Activated CD4-positive, CD25-positive, alpha-beta regulatory T cell treated with anti-CD3 and anti-CD28 coated beads, Interleukin-2, amount 50 U/mL, for 24 hours (primary cell): ENCODE measurements at regions not wholly inside any gene's neighbourhood (a gene's known extent, or its start where the extent isn't known, plus 50 kb on each side); places are given as distances from the start of the nearest gene placed in this dataset.
"Not testable (repeated sequence)": the region's sequence is repeated elsewhere in the genome, so short reads cannot be mapped to it uniquely, and the experiment has no call there.

Experiments used
- ATAC-seq, 2 donors: fragments of 150-1000 bp; cut with Tn5 transposase; one replicate each; pipeline ENCODE4 v1.10.0; 2021; ENCODE audit warnings: mild to moderate bottlenecking in 1 of 2, moderate library complexity in 1 of 2

DNA sequence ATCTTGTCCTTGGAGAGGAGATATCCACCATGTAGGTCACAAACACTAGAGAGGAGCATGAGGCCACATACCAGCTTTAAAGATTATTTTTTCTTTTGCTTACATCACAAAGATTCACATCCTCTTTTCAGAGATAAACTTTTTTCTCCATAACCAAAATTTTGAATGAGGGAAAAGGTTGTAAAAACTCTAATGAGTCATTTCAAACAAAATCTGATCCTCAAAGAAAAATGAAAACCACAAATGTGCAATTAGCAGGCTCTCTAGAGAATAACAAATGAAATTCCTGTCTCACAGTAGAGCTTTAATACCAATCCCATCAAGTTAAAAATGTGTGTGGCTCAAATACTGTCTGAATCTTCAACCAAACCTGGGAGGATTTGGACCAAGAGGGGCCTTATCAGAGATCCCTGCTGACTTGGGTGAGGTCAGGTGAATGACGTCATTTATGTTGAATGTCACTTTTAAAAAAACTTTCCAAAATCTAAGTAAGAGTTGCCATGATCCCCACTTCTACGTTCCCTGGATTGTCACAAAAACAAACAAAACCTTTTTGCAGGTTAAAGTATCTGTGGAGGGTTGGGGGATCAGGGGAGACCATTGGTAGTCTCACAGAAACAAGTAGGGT lies 261.5 kb upstream of the NPSR1 start:
- ATAC-seq: no peak

DNA sequence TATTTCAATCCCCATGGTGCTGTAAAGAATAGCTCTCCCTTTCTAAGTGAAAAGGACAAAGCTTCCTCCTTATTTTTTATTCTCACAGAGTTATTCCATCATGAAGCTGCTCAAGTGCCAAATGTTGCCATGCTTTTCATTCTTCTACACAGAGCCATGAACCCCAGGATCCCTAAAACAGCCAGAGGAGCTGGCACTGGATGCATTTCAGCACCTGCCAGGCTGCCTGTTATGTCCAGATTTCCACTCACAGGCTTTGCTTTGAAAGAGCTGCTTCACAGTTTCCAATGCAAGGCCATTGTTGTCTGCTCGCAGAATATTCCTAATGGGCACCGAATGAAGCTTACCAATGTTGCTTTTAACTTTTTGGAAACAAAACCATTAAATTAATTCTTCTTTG lies 256.2 kb upstream of the NPSR1 start:
- no peak for ATAC-seq

DNA sequence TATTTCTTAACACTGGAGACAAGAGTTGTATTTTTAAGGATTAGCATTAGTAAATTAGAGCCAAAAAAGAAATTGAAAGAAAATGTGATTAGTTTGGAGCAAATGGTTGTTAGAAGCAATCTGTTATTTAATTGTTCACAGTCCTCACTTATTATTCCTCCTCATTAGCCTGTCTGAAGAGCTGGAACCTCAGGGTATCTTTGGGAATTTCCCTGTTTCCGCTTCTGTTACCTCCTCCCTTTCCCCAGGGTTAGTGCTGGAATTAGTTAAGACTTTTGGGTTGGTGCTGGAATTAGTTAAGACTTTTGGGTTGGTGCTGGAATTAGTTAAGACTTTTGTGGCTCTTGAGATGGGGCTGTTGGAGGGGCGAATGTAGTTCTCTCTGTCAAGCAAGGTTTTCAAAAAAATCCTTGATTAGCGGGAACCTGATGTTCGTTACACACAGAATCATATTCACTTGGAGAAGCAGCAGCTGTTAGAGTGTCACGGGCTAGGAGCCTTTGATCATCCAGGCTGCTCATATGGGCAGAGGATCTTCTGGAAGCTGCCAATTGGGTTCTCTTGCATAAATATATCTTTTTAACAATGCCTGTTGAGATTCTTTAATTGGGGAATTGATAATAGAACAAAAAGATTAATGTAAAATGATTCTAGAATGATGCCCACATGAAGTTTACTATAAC lies 251.0 kb upstream of the NPSR1 start:
- no peak for ATAC-seq

DNA sequence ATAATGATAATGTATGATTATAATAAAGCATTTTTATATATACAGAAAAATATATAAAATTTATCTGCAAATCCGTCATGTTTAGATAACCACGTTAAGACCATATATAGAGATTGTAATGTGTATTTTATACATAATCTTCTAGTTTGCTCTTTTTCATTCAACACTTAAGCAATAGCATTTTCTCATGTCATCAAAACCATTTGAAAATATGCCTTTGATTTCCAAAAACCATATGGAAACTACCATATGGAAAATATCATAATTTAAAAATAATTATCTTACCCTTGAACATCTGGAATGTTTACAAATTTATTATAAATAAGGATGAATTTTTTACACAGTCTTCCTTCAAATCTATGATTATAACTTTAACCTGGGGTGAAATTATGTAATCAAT lies 250.4 kb upstream of the NPSR1 start:
- ATAC-seq: no peak

DNA sequence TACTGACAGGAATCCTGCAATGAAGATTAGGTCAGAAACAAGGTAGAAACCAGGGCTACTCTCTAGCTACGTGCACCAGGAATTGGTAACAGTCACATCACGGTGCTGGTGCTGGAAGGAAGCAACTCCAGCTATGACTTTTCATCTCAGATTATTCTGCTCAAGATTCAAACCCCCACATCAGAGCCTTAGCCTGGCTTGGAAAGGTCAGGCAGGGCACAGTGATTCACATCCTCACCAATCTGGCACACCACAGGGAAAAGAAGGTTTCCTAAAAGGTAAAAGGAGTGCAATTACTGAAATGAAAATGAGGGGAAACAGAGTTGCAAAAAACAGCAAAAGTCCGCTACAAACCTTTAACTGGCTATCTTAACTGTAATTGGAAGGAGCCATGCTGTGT lies 240.2 kb upstream of the NPSR1 start:
- no peak for ATAC-seq

DNA sequence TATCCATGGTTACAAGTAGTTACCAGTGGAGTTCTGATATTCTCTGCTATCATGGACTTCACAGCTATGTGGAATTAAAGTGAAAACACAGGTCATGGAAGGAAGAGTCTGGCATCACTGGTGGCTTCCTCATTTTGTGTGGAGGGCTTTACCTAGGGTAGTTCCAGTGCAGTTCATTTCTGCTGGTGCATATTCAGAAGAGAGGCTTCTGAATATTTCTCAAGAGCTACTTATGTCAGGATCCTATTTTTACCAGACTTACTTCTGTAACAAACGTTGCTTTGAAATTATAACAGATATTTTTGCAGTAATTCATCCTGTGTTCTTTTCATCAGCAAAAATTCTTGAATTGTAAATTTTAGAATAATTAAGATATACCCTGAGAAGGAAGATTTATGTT lies 236.5 kb upstream of the NPSR1 start:
- no peak for ATAC-seq

DNA sequence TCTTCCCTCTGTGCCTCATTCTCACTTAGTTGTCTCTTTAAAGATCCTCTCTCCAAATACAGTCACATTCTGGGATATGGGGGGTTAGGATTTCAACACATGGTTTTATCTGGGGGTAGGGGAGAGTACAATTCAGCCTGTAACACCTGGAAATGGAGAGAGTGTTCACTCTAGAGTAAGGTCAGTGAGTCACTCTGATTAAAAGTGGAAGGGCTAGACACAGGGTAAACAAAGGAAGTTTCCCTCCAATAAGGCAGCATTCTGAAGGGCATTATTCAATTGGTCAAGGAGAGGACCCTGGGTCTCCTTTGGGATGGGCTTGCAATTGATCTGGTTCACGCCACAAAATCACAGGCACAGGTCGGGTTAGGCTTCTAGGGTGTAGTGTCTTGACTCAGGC lies 232.8 kb upstream of the NPSR1 start:
- ATAC-seq: no peak

DNA sequence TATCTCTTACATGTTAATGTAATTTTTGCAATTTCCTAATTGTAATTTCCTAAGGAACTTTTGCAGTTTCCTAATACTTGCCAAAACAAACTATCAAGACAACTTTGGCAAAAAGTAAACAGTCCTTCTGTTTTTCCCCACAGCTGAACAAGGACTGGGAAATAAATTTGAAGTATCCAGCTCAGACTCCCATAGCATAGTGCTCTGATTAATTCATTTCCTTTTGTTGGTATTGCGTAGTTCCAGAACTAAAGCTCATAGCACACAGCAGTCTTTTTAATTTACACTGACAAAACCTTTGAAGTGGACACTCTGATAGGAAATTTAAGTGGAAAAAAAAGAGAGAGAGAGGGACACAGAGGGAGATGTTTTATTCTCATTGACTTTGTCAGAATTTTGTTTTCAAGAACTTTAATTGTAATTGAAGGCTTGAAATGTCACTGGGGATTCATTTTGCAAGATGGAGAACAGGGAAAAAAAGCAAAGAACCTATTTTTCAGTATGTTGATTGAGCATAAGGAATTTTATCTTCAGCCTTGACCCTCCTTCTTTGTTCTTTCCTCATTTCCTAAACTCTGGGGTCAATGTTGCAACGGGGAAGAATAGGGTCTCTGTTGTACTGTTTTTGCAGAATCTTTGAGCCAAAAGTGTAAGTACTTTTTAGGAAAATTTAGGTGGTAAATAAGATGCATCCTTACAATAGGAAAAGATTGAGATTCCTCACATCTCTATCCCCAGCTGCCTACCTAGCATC lies 232.2 kb upstream of the NPSR1 start:
- ATAC-seq: no peak

DNA sequence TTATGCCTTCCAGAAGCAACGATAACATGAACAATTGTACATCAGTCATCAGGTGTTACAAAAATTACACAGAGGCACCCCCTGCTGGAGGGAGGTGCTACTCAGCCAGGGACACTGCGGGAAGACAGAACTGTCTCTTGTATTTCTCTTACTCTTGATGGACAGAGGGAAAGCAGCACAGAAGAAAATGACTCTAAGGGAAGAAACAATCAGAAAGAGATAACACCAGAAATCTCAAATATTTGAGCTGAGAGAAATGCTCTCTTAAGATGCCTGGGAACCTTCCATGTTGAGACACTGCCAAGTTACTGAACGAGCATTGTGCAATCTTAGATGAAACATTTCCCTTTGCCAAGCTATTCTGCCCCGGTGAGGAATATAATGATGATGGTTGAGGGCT lies 227.6 kb upstream of the NPSR1 start:
- ATAC-seq: no peak

DNA sequence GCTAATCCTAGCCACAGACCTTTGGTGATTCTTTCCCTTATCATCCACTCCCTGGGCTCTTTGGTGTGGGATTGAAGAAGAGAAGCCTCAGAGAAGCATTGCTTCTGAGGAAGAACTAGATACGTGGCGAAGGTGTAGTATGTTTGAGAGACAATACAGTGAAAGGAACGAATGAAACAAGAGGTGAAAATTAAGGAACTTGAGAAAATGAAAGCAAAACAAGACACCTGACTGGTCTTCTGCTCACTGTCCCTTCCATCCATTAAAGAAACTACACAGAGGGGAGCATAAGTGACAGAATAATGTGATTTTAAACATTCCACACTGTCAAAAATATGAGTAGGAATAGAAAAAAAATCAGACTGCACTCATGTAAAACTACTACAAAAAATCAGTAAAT lies 219.6 kb upstream of the NPSR1 start:
- ATAC-seq: no peak

DNA sequence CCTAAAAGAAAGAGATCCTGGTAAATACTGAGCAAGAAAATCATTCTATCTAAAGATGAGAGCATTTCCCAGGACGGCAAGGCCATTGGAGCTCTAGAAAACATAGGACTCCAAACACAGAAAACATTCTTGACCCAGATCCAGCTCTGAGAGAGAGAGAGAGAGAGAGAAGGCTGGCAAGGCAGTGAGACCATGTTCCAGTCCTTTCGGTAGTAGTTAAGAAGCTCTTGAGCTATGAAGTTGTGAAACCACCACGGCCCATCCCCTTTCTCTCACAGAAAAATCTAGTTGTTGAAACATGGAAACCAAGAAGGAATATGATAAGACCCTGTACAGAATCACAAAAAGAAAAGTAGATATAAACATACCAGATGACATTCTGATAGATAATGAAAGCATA lies 212.4 kb upstream of the NPSR1 start:
- no peak for ATAC-seq

DNA sequence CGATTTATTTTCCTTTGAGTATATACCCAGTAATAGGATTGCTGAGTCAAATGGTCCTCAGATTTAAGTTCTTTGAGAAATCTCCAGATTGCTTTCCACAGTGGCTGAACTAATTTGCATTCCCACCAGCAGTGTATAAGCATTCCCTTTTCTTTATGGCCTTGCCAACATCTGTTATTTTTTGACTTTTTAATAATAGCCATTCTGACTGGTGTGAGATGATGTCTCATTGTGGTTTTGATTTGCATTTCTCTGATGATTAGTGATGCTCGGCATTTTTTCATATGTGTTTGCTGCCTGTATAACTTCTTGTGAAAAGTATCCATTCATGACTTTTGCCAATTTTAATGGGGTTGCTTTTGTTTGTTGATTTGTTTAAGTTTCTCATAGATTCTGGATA lies 209.5 kb upstream of the NPSR1 start:
- ATAC-seq: not testable (repeated sequence)

DNA sequence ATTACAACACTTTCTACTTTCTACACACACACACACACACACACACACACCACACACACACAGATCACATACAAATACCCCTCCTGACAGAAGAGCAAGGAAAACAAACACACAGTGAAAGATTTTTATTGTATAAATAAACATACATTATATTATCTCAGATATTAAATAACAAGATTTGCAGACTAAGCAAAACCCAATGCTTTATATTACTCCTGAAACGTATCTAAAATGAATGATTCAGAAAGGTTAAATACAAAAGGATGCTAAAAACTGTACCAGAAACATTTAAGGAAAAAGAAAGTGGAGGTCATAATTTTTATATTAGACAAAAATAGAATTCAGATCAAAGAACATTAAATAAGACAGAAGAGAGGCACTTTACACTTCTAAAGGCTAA lies 208.3 kb upstream of the NPSR1 start:
- no peak for ATAC-seq

DNA sequence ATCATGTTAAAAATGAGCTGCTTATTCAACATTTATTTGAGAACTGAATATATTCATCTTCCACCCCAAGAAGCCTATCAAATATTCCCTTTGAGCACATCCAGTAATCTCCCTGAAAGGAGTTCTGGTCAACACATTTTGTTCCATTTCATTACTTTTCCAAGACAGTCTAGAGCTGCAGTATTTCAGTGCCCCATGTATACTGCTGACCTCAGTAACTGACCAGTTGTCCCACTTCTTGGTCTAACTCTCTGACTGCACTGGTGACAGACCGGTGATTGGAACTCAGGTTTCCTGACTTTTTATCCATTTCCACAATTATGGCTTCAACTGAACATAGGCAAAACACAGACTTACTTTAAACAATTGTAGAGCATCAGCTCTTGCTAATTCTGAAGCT lies 206.8 kb upstream of the NPSR1 start:
- no peak for ATAC-seq

DNA sequence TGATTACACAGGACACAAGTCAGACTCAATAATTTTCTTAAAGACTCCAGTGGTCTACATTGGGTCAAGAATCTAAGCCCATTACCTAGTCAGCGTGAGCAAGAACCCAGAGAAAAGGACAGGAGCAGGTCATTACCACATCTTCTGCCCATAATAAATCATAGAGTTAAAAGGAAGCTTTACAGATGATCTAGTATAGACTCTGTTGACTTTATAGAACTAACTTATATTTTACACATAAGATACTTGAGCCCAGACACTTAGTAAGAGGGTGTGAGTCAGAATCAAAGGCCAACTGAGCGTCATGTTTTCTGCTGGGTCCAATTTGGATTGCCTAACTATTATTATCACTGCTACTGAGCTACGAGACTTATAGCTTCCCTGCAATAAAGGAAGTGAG lies 206.1 kb upstream of the NPSR1 start:
- ATAC-seq: no peak

DNA sequence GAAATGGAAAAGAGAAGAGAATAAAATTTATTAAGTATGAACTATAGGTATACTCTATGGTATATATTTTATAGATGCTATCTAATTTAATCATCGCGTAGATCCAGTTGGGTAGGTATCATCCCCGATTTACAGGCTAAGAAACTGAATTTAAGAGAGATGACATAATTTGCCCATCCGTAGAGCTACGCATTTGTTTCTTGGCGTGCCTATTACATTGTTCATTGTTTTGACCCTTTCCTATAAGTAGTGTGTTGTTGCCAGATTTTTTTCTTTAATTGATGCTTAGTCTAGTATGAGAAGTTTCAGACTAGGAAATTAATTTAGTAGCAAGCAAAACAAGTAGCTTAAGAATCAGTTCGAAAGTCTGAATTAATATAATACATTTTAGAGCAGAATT lies 205.7 kb upstream of the NPSR1 start:
- ATAC-seq: no peak

DNA sequence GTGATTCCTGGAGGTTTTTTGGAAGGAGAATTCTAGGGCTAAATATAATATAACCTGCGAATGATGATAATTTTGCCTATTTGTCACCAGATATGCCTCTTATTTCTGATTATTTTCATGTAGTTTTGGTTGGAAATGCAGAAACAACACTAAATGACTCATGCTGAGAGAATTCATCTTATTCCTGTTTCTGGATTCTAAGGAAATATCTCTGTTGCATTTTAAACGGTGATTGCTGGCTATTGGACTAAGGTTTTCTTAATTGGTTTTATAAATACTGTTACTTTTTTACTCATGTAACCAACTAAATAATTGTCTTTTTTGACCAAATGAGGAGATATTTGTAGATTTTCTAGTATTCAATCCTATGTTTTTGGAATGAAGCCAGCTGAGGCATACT lies 204.9 kb upstream of the NPSR1 start:
- no peak for ATAC-seq

DNA sequence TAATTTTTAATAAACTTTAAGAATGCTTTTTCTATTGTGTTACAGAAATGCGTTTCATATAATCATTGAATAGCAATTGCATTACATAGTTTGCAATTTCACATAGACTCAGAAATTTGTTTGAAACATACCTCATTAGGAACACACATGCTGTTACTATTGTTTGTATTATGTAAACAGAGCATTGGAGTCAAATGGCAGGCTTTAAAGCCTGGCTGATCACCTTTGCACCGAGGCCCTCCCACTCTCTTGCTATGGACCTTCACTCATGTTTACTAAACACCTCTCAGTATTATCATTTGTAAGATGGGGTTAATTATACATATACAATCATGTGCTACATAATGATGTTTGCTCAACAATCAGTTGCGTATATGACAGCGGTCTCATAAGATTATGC lies 203.6 kb upstream of the NPSR1 start:
- no peak for ATAC-seq

DNA sequence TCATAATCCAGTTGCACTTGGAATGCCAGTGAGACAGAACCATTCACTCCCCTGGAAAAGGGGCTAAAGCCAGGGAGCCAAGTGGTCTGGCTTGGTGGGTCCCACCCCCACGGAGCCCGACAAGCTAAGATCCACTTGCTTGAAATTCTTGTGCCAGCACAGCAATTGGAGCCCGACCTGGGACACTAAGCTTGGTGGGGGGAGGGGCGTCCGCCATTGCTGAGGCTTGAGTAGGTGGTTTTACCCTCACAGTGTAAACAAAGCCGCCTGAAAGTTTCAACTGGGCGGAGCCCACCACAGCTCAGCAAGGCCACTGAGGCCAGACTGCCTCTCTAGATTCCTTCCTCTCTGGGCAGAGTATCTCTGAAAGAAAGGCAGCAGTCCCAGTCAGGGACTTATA lies 200.7 kb upstream of the NPSR1 start:
- no peak for ATAC-seq

DNA sequence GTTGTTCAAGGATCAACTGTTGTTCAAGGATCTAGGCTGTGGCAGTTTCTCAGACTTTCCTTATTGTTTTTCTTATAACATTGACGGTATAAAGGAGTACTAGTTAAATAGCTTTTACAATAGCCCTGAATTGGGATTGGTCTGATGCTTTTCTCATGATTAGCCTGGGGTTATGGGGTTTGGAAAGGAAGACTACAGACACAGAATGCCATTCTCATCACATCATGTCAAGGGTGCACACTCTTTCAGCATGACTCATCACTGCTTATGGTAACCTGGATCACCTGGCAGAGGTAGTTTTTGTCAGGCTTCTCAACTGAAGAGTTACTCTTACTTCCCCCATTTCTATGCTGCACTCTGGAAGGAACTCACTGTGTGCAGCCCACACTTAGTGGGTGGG lies 194.2 kb upstream of the NPSR1 start:
- no peak for ATAC-seq

DNA sequence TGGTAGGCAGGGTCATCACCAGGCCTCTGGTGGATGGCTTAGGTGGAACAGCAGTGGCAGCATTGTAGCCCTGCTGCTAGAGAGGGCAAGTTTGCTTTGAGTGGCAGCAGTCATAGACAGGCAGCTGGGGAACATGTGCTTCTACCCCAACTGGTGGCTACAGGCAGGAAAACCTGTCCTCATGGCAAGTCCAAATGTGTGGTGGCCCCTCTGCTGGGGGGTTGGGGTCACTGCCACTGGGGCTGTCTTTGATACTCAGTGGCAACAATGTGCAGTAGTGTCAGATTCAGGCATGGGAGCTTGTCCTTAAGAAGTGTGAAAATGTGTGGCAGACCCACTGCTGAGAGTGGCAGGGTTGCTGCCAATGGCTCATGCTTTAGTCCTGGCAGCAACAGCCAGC lies 186.2 kb upstream of the NPSR1 start:
- ATAC-seq: no peak

DNA sequence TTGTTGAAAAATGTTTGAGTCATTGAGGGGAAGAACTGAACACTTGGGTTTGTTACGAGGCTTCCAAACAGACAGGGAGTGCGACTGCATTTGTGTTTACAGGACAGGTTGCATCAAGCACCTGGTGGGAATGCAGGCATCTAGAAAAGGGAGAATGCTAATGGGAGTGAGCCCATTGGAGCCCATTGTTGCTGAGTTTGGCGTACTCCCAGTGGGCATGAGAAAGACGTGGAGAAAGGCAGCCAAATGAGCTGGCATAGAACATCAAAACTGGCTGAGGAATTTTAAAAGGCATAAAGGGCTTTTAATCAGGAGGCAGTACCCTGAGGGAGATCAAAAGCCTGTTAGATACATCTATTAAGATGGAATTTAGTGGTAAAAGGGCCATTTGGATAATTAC lies 171.6 kb upstream of the NPSR1 start:
- no peak for ATAC-seq

DNA sequence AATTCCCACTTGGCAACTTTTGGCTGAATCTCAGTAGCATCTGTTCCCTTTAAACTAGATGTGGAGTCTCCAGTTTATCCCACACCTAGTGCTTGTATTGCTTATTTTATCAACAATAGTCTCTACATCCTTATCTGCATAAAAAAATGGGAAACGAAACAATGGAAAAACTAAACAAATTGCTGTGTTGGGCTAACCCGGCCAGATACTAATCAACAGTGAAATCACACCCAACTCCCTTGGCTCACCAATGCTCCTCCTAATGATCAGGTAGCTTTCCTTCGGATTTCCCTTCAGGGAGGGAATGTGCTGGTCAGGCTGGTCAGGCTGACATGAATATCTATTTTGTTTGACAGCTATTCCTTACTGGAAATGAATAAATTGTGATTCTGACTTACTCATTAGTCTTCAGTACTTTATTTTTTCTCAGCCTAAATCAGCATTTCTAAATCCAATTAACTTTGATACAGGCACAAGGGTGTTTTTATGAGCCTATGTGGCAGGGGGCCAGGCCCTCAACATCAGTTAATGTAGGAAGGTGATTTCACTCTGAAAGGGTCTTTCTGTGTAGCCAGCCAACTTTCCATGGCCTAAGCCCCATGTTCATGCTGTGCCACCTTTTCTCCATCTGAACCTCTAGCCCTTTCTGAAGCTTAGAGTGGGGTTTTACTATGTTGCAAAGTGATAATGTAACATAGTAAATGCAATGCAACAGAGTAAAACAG lies 170.5 kb upstream of the NPSR1 start:
- ATAC-seq: no peak

DNA sequence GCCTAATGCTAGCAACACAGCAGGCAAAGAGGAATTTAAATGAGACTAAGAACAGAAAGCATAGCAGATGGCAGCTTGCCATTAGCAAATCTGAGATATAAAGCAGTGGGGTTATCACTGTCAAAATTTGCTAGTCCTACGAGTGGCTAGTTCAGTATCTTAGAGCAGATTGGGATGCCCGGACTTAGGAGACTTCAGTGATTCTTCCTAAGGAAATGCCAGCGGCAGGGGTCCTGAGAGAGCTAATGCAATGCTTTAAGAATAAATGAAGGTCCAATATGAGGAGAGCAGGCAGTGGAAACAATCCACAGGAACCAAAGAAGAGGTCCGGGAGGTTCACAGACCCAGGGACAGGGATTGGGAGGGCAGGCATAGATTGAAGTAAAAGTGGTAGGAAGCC lies 169.3 kb upstream of the NPSR1 start:
- ATAC-seq: no peak
